Parathyroid adenoma (tissue), 2 donors: ENCODE measurements at regions not wholly inside any gene's neighbourhood (a gene's known extent, or its start where the extent isn't known, plus 50 kb on each side); places are given as distances from the start of the nearest gene placed in this dataset.

Experiments used
- H2AFZ ChIP-seq: fragments of 300-600 bp; sonication (generic); one replicate; pipeline ENCODE4 v1.7.0; 2017; ENCODE audit warnings: antibody characterized with exemption, mild to moderate bottlenecking
- H3K27ac ChIP-seq: fragments of 300-600 bp; sonication (generic); one replicate; pipeline ENCODE4 v1.7.0; 2017
- H3K27me3 ChIP-seq: fragments of 300-600 bp; sonication (generic); one replicate; pipeline ENCODE4 v1.7.0; 2017; ENCODE audit warnings: low read length; ENCODE audit not compliant: control insufficient read depth, insufficient read depth
- H3K36me3 ChIP-seq: fragments of 300-600 bp; sonication (generic); one replicate; pipeline ENCODE4 v1.7.0; 2017; ENCODE audit warnings: low read length; ENCODE audit not compliant: control insufficient read depth, insufficient read depth
- H3K4me1 ChIP-seq: fragments of 300-600 bp; sonication (generic); one replicate; pipeline ENCODE4 v1.7.0; 2017; ENCODE audit warnings: control low read depth
- H3K4me2 ChIP-seq: fragments of 300-600 bp; sonication (generic); one replicate; pipeline ENCODE4 v1.7.0; 2017; ENCODE audit warnings: low read length
- H3K4me3 ChIP-seq: fragments of 300-600 bp; sonication (generic); one replicate; pipeline ENCODE4 v1.7.0; 2017; ENCODE audit warnings: low read depth, low read length
- H3K79me2 ChIP-seq: fragments of 300-600 bp; sonication (generic); one replicate; pipeline ENCODE4 v1.7.0; 2017; ENCODE audit warnings: control low read depth
- H3K9ac ChIP-seq: fragments of 300-600 bp; sonication (generic); one replicate; pipeline ENCODE4 v1.7.0; 2017; ENCODE audit warnings: mild to moderate bottlenecking
- H3K9me3 ChIP-seq: fragments of 300-600 bp; sonication (generic); one replicate; pipeline ENCODE4 v1.7.0; 2017; ENCODE audit warnings: low read length; ENCODE audit not compliant: control insufficient read depth
- CTCF ChIP-seq: fragments of 300-600 bp; sonication (generic); IDR thresholded peaks from one replicate; pipeline ENCODE4 v1.7.0; 2017; ENCODE audit warnings: antibody characterized with exemption, mild to moderate bottlenecking
- donor health status: primary hyperparathyroidism.

DNA sequence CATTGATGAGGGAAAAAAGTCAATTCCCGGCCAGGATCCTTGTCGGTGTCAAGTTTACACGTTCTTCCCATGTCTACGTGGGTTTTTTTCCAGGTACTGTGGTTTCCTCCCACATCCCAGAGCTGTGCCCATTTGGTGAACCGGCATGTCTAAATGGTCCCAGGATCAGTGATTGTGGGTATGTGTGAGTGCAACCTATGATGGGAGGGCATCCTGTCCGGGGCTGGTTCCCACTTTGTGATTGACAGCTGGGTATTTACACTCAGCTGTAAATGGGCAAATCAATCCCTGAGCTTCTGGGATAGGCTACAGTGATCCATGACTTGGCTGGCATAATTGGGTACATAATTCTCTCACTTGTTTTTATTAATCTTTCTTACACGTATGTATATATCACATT lies 91.2 kb upstream of the IRX6 start:
- Histone ChIP-seq H3K36me3 (no peaks in the 10 kb centered on the region), H3K4me2 (no peak overlapping the region), H3K9ac (no peak overlapping the region), H3K27ac (no peak overlapping the region), H3K4me1 (no peaks in the 10 kb centered on the region), H3K4me3 (no peak overlapping the region), H2AFZ (no peak overlapping the region), H3K27me3 (no peaks in the 10 kb centered on the region), H3K79me2 (no peaks in the 10 kb centered on the region), H3K9me3 (no peaks in the 10 kb centered on the region)
- TF ChIP-seq CTCF: no peak

GRCh38 chr16:55233464-55233863 lies 90.5 kb upstream of the IRX6 start:
- Histone ChIP-seq H3K4me2 (no peak overlapping the region), H2AFZ (no peak overlapping the region), H3K4me3 (no peak overlapping the region), H3K79me2 (no peaks in the 10 kb centered on the region), H3K9me3 (no peaks in the 10 kb centered on the region), H3K27me3 (no peaks in the 10 kb centered on the region), H3K9ac (no peak overlapping the region), H3K4me1 (no peaks in the 10 kb centered on the region), H3K36me3 (no peaks in the 10 kb centered on the region), H3K27ac (no peak overlapping the region)
- no peak for TF ChIP-seq CTCF

DNA sequence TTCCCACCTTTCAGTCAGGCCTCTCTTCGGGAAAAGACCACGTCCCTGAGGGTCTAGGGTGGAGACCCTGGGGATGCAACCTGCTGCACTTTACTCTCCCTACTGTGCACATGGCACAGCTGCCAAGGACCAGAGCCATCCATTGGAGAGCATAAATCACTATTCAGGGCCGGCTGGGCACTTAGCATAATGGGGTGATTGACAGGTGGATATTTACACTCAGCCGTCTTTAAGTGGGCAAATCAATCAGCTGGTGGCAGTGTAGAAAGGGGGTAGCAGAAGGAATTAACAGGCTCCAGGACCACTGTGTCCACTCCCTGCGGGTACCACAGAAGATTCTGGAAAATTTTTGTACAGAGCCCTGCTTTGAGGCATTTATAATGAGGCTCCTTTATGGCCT lies 87.3 kb upstream of the IRX6 start:
- Histone ChIP-seq H3K27ac (no peak overlapping the region), H3K27me3 (no peaks in the 10 kb centered on the region), H3K79me2 (no peaks in the 10 kb centered on the region), H3K9me3 (no peaks in the 10 kb centered on the region), H3K4me1 (no peaks in the 10 kb centered on the region), H2AFZ (no peak overlapping the region), H3K36me3 (no peaks in the 10 kb centered on the region), H3K4me2 (no peak overlapping the region), H3K9ac (no peak overlapping the region), H3K4me3 (no peak overlapping the region)
- no peak for TF ChIP-seq CTCF

DNA sequence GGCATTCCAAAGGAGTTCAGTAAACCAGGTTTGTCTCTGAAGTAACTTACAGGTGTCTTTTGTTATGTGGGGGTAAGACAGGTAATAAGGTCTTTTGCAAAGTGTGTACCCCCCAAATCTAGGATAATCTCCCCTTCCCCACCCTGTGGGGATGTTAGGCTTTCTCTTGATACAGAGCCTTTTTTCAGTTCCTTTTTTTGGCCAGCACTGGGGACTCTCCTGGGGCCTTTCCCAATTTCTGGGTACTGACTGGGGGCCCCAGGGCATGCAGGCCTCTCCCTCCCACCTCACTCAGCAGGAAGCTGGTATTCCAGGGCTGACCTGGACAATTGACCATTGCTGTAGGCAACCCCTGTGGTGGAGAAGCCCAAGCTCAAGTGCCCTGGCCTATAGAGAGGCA lies 84.3 kb upstream of the IRX6 start:
- Histone ChIP-seq H3K27me3 (no peaks in the 10 kb centered on the region), H3K9ac (no peak overlapping the region), H2AFZ (no peak overlapping the region), H3K27ac (no peak overlapping the region), H3K4me3 (no peak overlapping the region), H3K4me1 (no peaks in the 10 kb centered on the region), H3K9me3 (no peaks in the 10 kb centered on the region), H3K79me2 (no peaks in the 10 kb centered on the region), H3K4me2 (no peak overlapping the region), H3K36me3 (no peaks in the 10 kb centered on the region)
- no peak for TF ChIP-seq CTCF

GRCh38 chr16:55240888-55241287 lies 83.1 kb upstream of the IRX6 start:
- Histone ChIP-seq H3K9me3 (no peaks in the 10 kb centered on the region), H3K27me3 (no peaks in the 10 kb centered on the region), H3K4me2 (no peak overlapping the region), H3K4me3 (no peak overlapping the region), H3K9ac (no peak overlapping the region), H3K27ac (no peak overlapping the region), H2AFZ (no peak overlapping the region), H3K36me3 (no peaks in the 10 kb centered on the region), H3K4me1 (no peaks in the 10 kb centered on the region), H3K79me2 (no peaks in the 10 kb centered on the region)
- no peak for TF ChIP-seq CTCF
